ENCODE measurements at regions not wholly inside any gene's neighbourhood (a gene's known extent, or its start where the extent isn't known, plus 50 kb on each side); places are given as distances from the start of the nearest gene placed in this dataset.

DNA sequence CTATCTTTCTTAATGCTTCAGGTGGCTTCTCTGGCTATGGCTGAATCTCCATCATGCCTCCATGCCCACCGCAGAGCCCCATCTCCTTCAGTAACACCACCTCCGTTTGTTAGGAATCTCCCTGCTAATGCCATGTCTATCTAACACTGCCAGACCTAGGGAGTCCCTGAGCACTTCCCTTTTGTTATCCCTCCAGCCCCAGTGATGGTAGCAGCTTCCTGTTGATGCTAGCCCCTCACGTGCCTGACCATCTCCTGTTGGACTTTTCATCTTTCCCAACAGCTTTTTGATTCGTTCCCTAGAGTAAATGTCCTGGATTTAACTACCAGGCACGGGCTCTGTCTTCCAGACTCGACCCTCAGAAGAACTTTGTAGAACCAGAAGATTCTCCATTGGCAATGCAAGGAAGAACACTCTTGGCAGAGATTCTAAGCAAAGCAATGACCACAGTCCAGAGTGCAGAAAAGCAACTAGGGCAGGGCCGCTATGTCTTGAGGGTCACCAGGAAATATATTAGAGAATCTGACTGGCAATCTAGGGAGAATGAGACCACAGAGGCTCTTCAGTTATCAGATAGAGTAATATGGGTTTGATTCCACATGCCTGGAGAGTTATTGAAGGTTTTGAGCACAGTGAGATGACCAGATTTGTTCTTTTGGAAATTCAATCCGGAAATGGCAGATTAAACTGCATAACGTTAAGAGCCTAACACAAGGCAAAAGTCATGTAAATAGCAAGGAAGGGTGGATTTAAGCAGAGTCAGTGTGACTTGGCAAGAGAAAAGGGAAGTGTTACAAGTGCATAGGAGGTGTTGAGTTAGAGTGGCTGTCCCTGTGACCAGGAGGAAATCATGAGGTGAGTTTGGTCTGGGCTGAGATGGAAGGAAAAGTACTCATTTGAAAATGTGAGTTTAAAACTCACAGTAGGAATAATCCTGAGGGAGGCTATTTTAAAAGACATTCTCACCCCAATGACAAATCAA, 555.2 kb downstream of the ACTL7B start:
- TF ChIP-seq, protein P1, sequence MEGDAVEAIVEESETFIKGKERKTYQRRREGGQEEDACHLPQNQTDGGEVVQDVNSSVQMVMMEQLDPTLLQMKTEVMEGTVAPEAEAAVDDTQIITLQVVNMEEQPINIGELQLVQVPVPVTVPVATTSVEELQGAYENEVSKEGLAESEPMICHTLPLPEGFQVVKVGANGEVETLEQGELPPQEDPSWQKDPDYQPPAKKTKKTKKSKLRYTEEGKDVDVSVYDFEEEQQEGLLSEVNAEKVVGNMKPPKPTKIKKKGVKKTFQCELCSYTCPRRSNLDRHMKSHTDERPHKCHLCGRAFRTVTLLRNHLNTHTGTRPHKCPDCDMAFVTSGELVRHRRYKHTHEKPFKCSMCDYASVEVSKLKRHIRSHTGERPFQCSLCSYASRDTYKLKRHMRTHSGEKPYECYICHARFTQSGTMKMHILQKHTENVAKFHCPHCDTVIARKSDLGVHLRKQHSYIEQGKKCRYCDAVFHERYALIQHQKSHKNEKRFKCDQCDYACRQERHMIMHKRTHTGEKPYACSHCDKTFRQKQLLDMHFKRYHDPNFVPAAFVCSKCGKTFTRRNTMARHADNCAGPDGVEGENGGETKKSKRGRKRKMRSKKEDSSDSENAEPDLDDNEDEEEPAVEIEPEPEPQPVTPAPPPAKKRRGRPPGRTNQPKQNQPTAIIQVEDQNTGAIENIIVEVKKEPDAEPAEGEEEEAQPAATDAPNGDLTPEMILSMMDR (IDR thresholded peaks at IDR 0.05), result no peak
- no peak for TF ChIP-seq POLR2A (IDR thresholded peaks at IDR 0.05)
